ENCODE measurements at regions not wholly inside any gene's neighbourhood (a gene's known extent, or its start where the extent isn't known, plus 50 kb on each side); places are given as distances from the start of the nearest gene placed in this dataset.
"Not testable (repeated sequence)": the region's sequence is repeated elsewhere in the genome, so short reads cannot be mapped to it uniquely, and the experiment has no call there.

DNA sequence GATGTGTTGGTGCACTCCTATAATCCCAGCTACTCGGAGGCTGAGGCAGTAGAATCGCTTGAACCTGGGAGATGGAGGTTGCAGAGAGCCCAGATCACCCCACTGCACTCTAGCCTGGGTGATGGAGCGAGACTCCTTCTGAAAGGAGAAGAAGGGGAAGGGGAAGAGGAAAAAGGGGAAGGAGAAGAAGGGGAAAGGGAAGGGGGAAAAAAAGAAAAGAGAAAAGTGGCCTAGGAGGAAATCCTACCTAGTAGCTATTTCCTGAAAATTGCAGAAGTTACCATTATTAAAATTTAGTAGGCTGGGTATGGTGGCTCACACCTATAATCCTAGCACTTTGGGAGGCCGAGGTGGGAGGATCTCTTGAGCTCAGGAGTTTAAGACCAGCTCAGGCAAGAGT lies 67.4 kb downstream of the ARRDC3 start:
- DNase-seq (ENCODE audit: low read depth in 1 of 2, low spot score in 1 of 2): no peak

DNA sequence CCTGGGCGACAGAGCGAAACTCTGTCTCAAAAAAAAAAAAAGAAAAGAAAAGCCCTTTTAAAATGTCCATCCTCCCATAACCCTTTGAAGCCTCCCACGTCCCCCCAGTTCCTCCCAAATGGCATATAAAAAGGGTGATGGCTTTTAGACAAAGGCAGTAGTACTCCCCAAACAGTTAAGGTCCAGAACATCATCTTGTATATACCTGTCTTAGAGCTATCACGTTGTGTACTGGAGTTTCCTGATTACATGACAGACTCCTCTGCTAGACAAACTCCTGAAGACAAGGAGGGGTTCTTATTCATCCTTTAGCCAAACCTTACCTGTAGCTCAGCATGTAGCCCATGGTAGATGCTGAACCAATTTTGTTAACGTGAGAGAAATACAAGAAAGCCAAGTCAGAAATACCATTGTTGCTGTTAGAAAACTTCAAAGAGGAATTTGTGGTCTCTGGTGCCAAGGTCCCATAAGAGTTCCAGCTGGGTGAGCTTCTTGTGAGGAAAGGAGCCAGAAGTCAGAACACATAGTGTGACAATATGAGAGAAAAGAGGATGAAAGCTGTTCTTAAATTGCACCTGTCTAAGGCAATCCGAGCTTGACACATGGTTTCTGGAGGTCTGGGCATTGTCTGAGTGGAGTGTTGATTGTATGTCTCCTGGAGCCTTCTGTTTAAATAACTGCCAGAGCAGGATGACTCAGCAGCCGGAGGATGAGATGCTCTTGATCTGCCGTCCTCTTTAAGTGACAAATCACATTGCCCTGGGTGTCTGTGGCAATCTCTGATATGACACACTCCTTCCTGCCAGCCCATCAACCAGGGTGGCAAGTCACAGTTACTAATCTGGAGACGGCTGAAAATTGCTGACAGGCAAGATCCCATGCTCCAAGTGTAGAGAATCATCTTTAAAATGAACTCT lies 69.1 kb downstream of the ARRDC3 start:
- peak; percentile 34 to 87 for DNase-seq (ENCODE audit: low read depth in 1 of 2, low spot score in 1 of 2)

DNA sequence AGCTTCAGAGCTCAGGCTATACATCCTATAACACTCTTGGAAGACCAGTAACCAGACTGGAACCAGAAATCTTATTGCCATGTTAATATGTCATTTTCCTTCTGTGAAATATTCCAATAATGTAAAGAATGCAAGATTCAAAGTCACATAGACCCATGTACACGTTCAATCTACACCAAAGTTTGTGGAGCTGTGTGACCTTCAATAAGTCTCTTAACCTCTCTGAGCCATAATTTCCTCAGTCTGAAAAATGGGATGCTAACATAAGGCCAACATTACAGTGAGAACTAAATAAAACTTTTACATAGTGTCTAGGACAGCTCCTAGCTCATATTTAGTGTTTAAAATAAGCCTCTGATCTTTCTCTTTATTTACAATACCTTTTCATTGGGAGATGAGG lies 70.4 kb downstream of the ARRDC3 start:
- no peak for DNase-seq (ENCODE audit: low read depth in 1 of 2, low spot score in 1 of 2)

DNA sequence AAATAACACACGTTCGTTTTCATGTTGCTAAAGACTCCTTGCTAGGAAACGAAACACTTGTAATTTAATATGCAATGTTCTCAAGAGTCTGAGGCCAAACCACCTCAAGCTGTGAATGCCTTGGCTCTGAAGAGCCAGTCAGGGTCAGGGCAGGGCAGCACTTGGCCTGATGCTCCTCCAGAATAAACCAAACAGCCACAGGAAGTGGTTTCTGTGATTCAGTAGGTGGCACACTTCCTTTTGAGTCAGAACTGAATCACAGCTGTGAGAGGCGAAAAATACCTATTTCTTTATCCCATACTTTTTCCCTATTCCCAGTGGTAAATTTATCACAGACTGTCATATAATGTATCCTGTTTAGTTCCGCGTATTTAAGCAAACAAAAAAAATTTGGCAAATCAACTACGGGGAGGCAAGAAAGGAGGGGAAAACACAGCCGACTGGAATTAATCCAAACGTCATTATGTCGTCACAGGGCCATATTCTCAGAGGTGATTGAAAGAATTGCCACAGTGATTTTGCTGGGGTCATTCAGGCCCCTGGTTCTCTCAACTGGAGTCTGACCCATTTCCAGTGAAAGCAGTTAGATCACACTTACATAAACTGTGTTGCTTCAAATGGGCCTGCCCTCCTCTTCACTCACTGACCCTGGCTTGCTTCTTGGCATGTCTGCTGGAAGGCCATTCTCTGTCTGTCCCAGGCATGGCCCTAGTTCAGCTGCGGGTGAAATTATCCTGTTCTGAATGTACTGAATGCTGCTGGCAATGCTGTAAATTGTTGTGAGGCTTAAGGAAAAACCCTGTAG lies 71.2 kb downstream of the ARRDC3 start:
- DNase-seq (ENCODE audit: low read depth in 1 of 2, low spot score in 1 of 2): peak in 1 of 2 donors; percentile 66

DNA sequence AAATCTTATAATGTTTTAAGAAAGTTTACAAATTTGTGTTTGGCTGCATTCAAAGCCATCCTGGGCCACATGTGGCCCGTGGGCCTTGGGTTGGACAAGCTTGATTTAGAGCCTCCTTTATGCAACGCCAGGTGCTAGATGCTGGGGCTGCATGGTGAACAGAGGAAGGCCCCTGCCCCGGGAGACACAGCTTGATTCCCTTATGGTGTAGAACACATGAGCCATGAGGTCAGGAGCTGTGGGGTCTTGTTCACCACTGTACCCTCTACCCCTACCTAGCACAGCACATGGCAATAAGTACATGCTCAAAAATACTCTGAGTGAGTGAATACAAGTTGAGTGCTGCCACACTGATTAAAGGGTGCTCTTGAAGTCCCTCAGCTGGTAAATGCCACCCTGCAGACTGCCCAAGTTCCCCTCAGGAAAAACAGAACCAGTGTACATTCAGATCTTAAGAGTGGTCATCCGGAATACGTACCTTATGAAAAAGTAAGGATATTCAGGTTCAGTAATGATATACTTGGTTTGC lies 71.9 kb downstream of the ARRDC3 start:
- DNase-seq (ENCODE audit: low read depth in 1 of 2, low spot score in 1 of 2): no peak

DNA sequence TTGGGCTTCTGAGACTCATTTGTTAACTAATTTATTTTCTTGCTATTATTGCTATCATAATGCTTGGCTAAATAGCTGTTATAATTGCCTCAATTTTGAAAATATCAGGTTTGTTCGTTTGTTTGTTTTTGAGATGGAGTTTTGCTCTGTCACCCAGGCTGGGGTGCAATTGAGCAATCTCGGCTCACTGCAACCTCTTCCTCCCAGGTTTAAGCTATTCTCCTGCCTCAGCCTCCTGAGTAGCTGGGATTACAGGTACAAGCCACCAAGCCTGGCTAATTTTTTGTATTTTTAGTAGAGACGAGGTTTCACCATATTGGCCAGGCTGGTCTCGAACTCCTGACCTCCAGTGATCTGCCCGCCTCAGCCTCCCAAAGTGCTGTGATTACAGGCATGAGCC lies 75.0 kb downstream of the ARRDC3 start:
- not testable (repeated sequence) for DNase-seq (ENCODE audit: low read depth in 1 of 2, low spot score in 1 of 2)

DNA sequence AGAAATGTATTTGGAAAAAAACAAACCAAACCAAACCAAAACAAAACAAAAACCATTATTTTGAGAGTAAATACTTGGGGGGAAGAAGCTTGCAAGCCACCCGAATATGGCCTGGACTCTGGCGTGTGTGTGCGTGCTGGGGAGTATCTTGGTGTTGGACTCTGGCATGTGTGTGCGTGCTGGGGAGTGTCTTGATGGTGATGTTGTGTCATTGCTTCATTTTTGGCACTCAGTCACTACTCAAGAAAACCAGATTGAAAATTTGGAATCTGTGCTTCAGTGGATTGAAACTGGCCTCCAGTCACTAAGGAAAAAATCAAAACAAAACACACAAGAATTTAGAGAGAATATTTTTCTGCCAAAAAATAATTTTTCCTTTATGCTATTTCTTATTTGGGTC lies 76.1 kb downstream of the ARRDC3 start:
- DNase-seq (ENCODE audit: low read depth in 1 of 2, low spot score in 1 of 2): no peak

DNA sequence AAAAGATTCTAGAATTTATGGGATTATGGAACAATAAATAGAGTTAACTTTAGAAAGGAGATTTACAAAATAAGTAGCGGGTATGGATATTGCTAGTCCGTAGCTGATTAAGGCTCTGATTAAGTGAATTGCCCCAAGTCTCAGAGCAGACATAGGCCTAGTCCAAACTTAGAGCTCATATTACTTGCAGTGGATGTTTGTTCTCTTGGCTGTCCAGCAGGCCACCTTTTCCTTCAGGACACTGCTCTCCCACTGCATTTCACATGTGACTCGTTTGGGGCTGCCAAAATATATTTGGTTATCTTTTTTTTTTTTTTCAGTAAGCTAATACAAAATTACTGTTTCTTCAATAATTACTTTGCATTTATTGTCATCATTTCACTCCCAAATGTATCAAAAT lies 76.6 kb downstream of the ARRDC3 start:
- no peak for DNase-seq (ENCODE audit: low read depth in 1 of 2, low spot score in 1 of 2)

DNA sequence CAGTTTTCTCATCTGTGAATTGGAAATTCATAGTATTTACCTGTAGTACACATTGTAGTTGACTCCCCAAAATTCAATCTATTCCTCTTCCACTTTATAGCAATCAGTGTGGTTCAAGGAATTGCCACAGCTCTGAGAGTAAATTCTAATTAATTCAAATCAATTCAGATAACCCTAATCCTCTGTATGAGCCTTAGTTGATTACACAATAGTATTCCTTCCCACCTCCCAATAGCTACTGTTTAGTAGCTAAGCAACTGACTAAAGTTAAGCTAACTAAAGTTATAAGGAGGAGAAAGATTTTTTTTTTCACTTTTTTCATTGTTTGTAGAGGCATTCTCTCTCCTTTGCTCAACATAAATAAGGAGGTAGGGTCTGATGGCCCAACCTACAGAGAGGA lies 77.5 kb downstream of the ARRDC3 start:
- DNase-seq (ENCODE audit: low read depth in 1 of 2, low spot score in 1 of 2): no peak

DNA sequence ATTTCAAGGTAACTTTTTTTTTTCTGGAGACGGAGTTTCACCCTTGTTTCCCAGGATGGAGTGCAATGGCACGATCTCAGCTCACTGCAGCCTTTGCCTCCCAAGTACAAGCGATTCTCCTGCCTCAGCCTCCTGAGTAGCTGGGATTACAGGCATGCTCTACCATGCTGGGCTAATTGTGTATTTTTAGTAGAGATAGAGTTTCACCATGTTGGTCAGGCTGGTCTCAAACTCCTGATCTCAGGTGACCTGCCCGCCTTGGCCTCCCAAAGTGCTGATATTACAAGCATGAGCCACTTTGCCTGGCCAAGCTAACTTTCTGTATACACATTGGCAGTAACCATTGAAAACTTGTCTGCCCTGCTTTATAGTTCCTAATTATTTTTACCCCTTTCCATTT lies 79.1 kb downstream of the ARRDC3 start:
- DNase-seq (ENCODE audit: low read depth in 1 of 2, low spot score in 1 of 2): not testable (repeated sequence)

DNA sequence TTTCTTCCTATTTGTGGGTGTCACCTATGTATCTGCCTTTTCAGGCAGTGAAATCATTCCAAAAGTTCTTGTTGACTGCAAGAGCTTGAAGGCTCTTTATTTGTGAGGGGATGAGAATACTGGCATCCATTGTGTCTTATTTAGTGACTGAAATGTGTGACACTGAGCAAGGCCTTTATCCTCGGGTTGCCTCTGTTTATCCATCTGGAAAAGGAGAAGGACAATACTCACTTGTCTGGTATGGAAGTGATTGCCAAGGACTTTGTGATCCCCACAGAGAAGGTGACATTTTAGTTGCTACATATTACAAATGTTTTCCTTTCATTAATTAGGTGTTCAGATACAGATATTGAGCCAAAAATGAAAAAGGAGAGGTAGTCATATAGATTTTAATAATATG lies 80.2 kb downstream of the ARRDC3 start:
- no peak for DNase-seq (ENCODE audit: low read depth in 1 of 2, low spot score in 1 of 2)

DNA sequence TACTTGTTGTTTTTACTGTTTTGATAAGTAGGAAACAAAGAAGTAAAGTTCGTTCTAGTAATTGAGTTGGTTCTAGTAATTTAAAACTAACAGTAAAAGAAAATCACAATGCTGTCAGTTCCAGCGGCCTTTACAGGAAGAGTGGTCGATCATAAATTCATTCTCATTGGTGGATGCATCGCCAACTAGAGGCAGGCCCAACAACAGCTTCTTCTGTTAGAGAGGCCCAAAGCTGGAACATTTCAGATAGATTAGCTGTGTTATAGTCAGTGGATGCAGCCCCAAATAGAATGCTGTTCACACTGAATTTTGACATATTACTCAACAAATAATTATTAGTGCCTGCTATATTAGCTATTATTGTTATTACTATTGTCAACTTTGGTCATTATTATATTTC lies 80.8 kb downstream of the ARRDC3 start:
- no peak for DNase-seq (ENCODE audit: low read depth in 1 of 2, low spot score in 1 of 2)

DNA sequence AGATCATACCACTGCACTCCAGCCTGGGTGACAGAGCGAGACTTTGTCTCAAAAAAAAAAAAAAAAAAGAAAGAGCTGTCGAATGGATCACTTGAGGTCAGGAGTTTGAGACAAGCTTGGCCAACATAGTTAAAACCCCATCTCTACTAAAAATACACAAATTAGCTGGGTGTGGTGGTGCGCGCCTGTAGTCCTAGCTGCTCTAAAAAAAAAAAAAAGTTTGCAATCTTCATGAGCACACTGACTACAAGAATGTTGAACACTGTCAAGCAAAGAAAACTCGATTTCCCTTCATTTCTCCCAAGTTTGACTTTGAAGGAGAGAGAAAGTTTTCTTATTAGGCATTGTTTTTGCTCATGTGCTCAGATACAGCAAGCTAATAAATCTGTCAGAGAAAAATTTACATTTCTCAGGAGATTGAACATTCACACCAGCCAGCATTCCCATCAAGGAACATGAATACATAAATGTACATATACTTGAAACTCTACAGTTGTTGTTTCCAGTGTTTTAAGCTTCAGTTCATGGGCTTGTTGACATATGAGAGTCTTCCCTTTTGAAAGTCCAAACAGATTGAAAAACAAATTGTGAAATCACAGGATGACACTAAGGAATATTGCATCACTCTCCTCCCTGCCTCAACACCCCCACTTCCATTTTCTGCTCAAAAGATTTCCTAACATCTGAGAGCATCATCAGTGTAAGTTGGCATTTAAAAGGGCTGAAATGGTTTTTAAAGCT lies 81.8 kb downstream of the ARRDC3 start:
- DNase-seq (ENCODE audit: low read depth in 1 of 2, low spot score in 1 of 2): no peak

DNA sequence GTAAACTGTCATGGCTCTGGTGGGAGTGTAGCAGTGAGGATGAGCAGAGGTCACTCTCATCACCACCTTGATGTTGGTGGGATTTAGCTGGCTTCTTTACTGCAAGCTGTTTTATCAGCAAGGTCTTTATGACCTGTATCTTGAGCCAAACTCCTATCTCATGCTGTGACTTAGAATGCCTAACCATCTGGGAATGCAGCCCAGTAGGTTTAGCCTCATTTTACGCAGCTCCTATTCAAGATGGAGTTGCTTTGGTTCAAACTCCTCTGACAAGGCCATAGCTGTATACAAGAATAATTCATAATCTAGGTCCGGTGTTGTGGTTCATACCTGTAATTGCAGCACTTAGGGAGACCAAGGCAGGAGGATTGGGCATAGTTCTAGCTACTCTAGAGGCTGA lies 85.1 kb downstream of the ARRDC3 start:
- no peak for DNase-seq (ENCODE audit: low read depth in 1 of 2, low spot score in 1 of 2)

DNA sequence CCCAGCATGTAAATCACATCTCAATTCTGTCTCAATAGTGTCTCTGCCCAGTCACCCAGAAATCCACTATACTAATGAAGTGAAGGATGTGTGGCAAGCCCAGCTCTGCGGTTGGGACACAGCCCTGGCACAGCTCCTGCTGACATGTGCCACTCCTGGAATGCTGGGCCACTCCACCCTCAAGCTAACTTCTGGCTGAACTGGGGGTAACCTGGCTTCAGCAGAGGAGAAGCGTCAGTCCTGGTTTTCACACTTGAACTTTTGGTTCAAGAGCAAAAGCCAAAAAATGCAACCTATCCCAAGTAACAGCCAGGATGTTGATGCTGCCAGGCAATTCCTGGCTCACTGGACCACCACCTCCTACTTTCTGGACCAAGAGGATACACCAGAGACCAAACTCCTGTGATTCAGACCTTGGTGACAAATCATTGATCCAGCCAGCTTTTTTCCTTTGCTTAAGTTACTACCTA lies 86.4 kb downstream of the ARRDC3 start:
- no peak for DNase-seq (ENCODE audit: low read depth in 1 of 2, low spot score in 1 of 2)

DNA sequence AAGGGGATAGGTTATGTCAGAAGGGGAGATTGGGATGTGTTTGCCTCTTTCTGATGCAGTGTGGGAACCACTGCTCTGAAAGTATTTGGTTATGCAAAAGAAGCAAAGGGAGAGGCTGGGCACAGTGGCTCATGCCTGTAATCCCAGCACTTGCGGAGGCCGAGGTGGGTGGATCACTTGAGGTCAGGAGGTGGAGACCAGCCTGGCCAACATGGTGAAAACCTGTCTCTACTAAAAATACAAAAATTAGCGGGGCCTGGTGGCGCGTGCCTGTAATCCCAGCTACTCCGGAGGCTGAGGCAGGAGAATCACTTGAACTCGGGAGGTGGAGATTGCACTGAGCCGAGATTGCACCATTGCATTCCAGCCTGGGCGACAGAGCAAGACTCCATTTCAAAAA lies 87.0 kb downstream of the ARRDC3 start:
- not testable (repeated sequence) for DNase-seq (ENCODE audit: low read depth in 1 of 2, low spot score in 1 of 2)

DNA sequence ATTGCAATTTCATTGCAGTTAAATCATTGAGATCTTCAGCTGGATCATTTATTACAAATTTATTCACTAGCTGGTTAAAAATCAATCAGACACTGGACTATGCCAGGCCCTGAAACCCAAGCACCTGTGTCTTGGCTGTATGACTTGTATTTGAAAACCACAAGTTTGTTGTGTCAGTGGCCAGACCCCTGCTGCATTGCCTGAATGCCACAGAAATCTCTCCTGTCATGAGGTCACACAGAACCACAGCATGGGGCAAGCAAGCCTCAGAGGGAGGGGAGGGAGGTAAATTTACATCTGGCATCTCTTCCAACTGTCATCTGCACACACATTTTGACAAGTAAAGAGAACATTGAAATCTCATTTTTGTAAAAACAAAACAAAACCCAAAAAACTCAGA lies 90.0 kb downstream of the ARRDC3 start:
- DNase-seq (ENCODE audit: low read depth in 1 of 2, low spot score in 1 of 2): no peak

DNA sequence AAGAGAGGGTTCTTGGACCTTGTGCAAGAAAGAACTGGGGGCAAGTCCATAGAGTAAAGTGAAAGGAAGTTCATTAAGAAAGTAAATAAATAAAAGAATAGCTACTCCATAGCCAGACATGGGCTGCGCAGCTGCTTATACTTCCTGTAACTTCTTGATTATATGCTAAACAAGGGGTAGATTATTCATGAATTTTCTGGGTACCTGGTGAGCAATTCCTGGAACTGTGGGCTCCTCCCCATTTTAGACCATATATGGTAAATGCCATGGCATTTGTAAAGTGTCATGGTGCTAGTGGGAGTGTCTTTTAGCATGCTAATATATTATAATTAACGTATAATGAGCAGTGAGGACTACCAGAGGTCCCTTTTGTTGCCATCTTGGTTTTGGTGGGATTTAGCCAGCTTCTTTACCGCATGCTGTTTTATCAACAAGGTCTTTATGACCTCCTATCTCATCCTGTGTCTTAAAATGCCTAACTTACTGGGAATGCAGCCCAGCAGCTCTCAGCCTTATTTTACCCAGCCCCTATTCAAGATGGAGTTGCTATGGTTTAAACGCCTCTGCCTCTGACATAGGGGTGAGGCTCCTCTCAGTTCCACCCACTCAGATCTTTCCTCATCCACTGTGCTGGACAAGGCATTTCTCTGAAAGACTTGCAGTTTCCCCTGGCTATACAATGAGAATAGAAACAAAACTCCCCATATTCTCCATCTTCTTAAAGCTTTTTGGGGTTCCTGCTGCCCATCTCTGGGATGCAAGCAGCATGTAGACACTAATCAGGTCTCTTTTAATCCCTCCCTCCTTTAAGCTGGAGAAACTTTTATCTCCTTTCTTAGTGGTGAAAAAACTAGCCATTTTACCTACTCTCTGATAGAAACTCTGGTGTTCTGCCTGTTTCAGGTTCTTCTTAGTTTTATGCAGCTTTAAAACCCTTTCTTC lies 91.2 kb downstream of the ARRDC3 start:
- no peak for DNase-seq (ENCODE audit: low read depth in 1 of 2, low spot score in 1 of 2)

DNA sequence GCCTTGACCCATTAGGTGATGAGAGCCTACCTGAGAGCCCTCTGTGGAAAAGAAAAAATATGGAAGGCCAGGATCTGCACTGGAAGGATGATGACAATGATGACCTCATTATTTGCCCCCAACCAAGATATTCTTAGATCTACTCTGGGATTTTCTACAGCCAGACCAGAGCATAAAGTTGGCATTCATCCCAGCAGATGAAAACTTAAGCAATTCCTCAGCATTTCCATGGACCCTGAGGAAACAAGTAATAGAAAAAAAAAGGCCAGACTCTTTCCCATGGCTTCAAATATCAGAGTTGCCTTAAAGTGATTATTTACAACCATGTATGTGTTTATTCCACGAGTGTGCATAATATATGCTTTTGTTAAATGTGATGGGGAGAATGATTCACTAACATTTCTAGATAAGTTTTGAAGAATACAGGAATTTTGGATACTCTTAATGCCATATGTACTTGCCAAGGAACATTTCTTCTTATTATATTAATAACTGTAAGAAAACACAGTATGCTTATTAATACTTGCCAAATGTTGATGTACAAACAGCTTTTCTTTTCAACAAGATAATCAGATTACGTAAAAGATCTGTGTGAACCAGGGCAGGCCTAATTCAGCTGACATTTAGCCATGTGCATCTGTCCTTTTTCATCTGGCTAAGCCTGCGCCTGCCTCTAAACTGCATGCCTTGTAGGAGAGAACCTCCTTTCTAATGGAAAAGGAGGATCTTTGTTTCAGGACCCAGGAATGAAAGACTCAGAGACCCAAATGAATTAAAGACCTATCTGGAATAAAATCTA lies 94.8 kb downstream of the ARRDC3 start:
- DNase-seq (ENCODE audit: low read depth in 1 of 2, low spot score in 1 of 2): no peak

All from activated CD4-positive, alpha-beta T cell treated with anti-CD3 and anti-CD28 coated beads, Interleukin-2, amount 50 U/mL, for 24 hours (primary cell).